Non-pigmented ciliary epithelial cell (primary cell): ENCODE measurements at regions not wholly inside any gene's neighbourhood (a gene's known extent, or its start where the extent isn't known, plus 50 kb on each side); places are given as distances from the start of the nearest gene placed in this dataset.
A peak's percentile ranks its signal among the peaks of the same experiment; 100 is the strongest.

Source experiments
- DNase-seq: peaks from one replicate; pipeline ENCODE4 v3.0.0-alpha.2; 2010; ENCODE audit warnings: low read depth

DNA sequence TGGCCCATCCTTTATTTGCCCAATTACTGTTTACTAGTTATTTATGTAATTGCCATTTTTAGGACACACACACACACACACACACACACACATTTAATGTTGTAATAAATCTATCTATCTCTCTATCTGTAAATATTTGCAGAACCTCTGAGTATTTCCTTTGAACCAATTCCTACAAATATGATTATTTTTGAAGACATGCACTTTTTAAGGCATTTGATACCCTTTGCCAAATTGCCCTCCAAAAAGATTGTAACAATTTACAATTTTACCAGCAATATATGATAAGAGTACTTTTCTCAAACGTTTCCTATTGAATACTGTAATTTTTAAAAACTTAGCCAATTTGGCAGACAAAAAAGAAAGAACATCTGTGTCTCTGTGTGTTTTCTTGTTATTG, 143.8 kb upstream of the FOXF1 start:
- no peak for DNase-seq

DNA sequence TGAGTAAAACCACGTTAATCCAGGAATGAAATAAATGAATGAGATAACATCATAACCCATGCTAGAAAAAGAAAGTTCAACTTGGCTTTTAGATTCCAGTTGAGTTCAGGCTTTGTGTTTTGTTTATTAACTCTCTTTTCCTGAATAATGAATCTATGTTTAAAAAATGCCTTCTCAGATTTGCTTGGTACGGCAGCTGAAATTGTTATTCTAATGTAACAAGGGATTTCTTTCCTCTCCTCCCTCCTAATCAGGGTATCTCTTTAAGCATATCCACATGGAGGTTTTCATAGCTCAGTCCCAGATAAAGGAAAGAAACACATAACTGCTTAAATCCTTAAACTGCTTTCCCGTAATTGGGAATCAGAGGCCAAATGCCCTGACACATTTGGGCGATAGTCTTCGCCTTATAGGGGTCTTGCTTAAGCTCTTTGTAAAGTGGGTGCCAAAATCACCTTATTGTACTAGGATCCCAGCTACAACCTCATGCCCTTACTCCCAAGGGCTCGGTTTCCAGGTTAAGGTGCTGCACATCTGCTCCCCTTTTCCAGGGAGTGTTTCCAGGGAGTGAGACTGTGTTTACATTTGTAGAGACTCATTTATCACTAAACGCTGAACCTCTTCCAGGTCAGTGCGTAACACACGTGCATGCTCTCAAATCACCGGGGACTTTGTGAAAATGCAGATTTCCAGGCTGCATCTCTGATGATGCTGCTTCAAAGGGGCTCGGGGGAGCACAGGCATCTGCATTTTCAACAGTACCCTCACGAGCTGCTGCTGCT, 142.8 kb upstream of the FOXF1 start:
- DNase-seq, result no peak

DNA sequence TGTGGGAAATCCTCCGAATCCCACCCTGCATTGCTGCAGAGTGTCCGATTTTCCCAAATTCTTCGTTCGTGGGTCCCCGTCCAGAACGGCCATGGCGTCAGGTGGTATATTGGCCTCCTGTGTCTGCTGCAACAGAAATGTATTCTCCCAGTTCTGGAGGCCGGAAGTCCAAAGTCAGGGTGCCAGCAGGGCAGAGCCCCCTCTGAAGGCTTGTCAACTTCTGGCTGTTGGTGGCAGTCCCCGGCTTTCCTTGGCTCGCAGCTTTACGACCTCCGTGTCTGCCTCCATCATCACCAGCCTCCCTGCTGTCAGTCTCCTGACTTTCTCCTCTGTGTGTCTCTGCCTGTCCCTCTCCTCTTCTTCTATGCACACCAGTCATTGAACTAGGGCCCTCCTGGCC, 142.1 kb upstream of the FOXF1 start:
- DNase-seq, result no peak

- DNase-seq, result no peak
Measured at GRCh38 chr16:86370062-86370461, 140.3 kb upstream of the FOXF1 start.

GRCh38 chr16:86371083-86371803, 139.1 kb upstream of the FOXF1 start:
- no peak for DNase-seq

DNA sequence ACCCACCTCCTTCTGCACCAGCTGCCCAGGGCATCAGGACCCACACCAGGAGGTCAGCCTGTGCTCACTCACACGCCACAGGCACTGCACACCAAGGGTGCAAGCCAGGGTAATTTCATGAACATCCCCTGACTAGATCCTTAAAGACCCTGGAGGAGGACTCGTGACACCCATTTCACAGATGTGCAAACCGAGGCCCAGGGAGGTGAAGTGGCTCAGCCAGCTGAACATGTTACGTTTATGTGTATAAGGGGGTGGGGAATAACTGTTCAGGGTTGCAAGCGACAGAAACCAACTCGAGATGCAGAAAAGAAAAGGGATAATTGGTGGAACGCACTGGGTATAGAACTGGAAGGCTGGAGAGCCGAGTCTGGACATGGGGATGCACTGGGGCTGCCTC, 138.1 kb upstream of the FOXF1 start:
- no peak for DNase-seq

DNA sequence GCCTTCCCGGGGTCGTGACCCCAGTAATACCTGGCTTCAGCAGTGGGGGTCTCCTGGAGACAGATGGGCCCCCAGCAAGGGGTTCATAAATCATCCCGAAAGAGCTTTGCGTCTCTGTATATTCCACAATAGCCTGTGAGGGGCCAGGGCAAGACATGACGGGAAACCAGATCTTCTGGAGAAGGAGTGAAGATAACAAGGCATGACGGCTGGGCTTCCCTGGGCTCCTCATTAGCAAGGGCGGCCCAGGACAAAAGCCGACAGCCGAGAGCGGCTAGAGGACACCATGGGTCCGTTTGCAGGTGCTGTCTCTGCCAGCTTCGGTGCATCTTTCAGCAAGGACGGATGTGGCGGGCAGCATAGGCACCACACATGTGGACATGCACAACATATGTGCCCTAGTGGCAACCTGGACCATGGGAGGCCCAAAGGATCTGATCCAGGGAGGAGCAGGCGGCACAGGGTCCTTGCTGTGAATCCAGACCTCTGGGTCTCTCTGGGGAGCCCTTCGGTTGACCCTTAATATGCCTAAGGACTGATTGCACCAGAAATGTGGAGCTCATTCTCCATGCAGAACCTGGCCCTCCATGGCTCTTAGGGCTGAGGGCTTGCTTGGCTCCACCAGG, 136.9 kb upstream of the FOXF1 start:
- no peak for DNase-seq

GRCh38 chr16:86374603-86375130, 135.7 kb upstream of the FOXF1 start:
- DNase-seq, result no peak

DNA sequence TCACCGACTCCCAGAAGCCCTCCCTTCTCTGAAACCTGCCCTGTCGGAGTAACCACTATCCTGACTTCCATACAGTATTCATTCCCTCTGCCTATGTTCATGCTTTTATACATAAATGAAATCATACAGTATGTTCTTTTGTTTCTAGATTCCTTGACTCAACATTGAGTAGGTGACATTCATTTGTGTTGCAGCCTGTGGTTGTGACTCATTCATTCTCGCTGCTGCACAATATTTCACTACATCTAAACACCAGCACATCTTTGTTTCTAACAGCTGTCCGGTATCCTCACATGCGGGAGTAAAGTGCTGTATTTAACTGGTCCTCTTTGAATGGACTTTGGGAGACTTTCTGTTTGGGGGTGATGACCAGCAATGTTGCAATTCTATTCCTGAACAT, 135.0 kb upstream of the FOXF1 start:
- peak; percentile 84 for DNase-seq

- no peak for DNase-seq
Measured at GRCh38 chr16:86375851-86376250, 134.5 kb upstream of the FOXF1 start.

GRCh38 chr16:86376837-86377236, 133.5 kb upstream of the FOXF1 start:
- no peak for DNase-seq

DNA sequence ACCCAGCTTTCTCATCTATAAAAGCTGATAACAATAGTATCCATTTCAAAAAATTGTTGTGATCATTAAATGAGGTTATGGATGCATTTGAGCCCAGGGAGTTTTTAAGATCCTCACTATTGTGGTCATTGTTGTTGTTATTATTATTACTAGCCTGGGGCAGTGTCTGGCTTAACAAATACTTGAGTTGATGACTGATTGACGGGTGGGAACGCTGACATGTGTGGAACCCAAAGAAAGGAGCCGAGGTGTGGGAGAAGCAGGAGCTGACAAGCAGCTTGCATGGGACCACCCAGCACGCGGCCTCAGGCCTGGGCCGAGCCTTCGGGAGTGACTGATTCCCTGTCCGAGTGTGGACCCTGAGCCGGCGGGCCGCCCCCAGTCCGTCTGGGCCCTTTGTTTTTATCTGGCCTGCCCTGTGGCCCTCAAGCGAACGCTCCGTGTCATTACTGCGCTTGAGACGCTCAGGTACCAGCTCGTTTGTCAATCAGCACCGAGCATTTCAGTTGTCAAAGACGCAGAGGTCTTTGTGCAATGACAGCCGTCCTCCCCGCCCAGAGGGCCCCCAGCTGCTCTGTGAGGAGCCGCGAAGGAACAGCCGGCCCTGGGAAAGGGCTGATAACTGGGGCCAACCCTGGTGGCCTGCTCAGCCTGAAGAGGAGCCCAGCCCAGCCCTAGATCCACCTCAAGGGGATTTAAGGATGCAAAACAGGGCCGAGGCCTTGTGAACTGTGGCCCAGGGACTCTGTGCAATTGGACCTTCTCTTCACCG, 132.9 kb upstream of the FOXF1 start:
- DNase-seq, result no peak

DNA sequence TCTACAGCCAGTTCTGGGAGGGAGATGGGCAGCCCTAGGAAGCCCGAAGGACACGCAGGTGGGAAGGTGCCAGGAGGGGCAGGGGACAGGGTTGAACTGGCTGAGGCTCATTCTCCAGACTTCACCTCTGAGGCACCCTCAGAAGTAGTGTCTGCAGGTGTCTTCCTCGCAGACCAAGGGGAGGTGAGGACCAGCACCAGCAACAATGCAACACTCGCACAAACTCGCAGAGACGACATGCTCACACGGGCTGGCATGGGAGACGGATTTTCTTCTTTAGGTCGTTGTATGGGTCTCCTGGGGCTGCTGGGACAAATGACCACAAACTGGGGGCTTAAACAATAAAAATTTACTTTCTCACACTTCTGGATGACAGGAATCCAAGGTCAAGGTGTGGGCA, 132.2 kb upstream of the FOXF1 start:
- no peak for DNase-seq

DNA sequence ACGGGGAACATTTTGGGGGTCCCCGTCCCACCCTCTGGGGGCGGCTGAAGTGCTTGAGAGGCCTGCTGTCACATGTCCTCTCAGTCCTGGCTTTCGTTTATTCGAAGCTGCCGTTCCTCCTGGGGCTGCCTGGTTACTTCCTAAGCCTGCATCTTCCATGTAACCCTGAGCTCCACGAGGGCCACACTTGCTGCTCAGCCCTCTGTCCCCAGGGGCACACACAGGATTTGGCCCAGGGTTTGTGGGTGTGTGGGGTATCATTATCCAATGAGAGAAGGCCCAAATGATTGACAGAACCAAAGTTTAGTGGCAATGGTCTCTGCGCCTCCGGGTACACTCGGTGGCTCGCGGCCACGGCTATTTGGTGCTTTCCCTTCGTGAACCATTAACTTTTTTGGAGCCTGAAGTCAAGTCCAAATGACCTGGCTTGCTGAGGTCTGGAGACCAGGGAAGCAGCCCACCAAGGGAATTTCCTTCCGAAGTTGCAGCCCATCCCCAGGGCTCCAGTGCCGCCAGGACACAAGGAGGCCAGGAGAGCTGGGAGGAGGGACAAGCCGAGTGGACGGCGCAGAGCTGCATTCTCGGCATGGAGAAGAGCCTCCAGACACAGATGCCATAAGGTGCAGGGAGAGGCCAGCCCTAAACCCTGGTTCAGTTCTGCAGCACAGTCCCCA, 131.4 kb upstream of the FOXF1 start:
- DNase-seq, result no peak

GRCh38 chr16:86379505-86379846, 130.9 kb upstream of the FOXF1 start:
- DNase-seq, result no peak

- no peak for DNase-seq
Measured at GRCh38 chr16:86380030-86380429, 130.3 kb upstream of the FOXF1 start.

DNA sequence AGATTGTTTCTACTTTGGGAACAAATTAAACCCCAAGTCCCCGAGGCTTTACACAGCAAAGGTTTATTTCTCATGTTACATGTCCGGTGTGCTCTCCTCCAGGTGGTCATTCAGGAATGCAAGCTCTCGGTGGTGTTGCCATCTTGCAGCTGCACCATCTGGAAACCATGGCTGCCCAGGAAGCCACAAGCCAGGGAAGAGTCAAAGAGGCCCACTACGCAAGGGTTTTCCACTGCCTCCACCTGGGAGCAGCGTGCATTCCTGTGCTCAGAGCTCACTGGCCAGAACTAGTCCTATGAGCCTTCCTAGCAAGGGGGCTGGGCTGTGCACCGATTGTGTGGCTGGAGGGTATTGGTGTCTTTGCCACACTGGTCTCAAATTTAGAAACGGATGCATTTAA, 128.8 kb upstream of the FOXF1 start:
- DNase-seq, result no peak

- no peak for DNase-seq
Measured at GRCh38 chr16:86382067-86382773, 128.1 kb upstream of the FOXF1 start.

DNA sequence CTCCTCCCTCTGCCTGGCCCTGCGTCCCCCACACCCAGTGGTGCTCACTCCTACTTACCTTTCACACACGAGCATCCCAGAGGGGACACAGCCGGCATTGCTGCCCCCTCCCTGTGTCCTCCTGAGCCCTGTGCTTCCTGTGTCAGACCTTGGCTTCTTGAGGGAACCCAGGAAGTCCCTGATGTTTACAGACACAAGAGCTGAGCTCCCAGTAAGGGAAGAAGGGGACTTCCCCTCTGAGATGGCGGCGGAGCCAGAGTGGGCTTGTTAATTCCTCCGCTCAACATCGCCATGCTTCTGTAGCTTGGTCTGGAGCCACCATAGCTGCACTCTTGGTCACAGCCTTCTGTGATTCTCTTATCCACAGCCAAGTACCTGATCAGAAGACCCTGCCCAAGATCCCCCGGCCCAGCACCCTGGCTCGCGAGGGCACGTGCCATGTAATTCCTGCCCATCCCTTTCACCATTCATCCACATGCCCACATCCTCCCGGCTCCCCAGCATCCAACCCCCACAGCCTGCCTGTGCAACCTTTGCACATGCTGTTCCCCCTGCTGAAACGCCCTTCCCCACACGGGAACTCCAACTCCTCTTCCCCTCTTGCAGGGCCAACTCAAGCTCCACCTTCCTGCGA, 127.4 kb upstream of the FOXF1 start:
- DNase-seq, result no peak

- peak; percentile 75 for DNase-seq
Measured at GRCh38 chr16:86383488-86384262, 126.7 kb upstream of the FOXF1 start.
